ENCODE measurements at regions not wholly inside any gene's neighbourhood (a gene's known extent, or its start where the extent isn't known, plus 50 kb on each side); places are given as distances from the start of the nearest gene placed in this dataset.

- H3K27me3 ChIP-seq (ENCODE audit: insufficient read depth, poor library complexity, severe bottlenecking): no peaks in the 10 kb centered on the region
- no peak overlapping the region for H3K27ac ChIP-seq (replicated peaks)
- no peak for DNase-seq (ENCODE audit: low read depth in 1 of 2, low spot score in 1 of 2)
- TF ChIP-seq POLR2AphosphoS5 (IDR thresholded peaks at IDR 0.05; ENCODE audit: low read depth): no peak
- no peak for TF ChIP-seq REST (IDR thresholded peaks at IDR 0.05; ENCODE audit: insufficient replicate concordance, low read depth)
- no peak for TF ChIP-seq GABPA (IDR thresholded peaks at IDR 0.05; ENCODE audit: low read depth)
- TF ChIP-seq, protein P1, sequence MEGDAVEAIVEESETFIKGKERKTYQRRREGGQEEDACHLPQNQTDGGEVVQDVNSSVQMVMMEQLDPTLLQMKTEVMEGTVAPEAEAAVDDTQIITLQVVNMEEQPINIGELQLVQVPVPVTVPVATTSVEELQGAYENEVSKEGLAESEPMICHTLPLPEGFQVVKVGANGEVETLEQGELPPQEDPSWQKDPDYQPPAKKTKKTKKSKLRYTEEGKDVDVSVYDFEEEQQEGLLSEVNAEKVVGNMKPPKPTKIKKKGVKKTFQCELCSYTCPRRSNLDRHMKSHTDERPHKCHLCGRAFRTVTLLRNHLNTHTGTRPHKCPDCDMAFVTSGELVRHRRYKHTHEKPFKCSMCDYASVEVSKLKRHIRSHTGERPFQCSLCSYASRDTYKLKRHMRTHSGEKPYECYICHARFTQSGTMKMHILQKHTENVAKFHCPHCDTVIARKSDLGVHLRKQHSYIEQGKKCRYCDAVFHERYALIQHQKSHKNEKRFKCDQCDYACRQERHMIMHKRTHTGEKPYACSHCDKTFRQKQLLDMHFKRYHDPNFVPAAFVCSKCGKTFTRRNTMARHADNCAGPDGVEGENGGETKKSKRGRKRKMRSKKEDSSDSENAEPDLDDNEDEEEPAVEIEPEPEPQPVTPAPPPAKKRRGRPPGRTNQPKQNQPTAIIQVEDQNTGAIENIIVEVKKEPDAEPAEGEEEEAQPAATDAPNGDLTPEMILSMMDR (IDR thresholded peaks at IDR 0.05; ENCODE audit: insufficient read depth, low read length): no peak
- TF ChIP-seq SPI1 (IDR thresholded peaks at IDR 0.05; ENCODE audit: borderline replicate concordance, low read depth): no peak
- no peak overlapping the region for H3K4me3 ChIP-seq (replicated peaks; ENCODE audit: insufficient read depth, low read length)
Observed at GRCh38 chr3:59580499-59580898, 530.7 kb upstream of the CFAP20DC start.

DNA sequence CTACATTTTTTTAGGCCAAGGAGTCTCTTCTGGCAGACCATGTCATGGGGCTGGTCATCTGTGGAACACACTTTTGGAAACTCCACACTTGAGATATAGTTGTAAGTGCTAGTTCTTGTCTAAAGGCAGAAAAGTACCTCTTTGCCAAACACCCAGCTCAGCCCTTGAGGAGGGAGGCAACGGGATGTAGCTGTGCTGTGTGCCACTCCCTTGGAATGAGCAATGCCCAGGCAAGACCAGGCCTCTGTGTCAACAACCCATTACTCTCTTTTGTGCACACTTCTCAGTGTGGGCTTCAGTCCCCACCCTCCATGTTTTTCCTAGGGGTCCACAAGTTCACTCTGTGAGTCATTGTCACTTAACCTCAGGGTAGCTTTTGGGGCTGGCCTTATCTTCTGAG lies 528.3 kb upstream of the CFAP20DC start:
- DNase-seq (ENCODE audit: low read depth in 1 of 2, low spot score in 1 of 2): no peak
- Histone ChIP-seq H3K4me3 (replicated peaks; ENCODE audit: insufficient read depth, low read length) (no peak overlapping the region), H3K27me3 (ENCODE audit: insufficient read depth, poor library complexity, severe bottlenecking) (no peaks in the 10 kb centered on the region), H3K27ac (replicated peaks) (no peak overlapping the region)
- TF ChIP-seq POLR2AphosphoS5 (IDR thresholded peaks at IDR 0.05; ENCODE audit: low read depth): no peak
- TF ChIP-seq REST (IDR thresholded peaks at IDR 0.05; ENCODE audit: insufficient replicate concordance, low read depth): no peak
- no peak for TF ChIP-seq GABPA (IDR thresholded peaks at IDR 0.05; ENCODE audit: low read depth)
- TF ChIP-seq SPI1 (IDR thresholded peaks at IDR 0.05; ENCODE audit: borderline replicate concordance, low read depth): no peak
- TF ChIP-seq, protein P1 (IDR thresholded peaks at IDR 0.05; ENCODE audit: insufficient read depth, low read length): no peak

DNA sequence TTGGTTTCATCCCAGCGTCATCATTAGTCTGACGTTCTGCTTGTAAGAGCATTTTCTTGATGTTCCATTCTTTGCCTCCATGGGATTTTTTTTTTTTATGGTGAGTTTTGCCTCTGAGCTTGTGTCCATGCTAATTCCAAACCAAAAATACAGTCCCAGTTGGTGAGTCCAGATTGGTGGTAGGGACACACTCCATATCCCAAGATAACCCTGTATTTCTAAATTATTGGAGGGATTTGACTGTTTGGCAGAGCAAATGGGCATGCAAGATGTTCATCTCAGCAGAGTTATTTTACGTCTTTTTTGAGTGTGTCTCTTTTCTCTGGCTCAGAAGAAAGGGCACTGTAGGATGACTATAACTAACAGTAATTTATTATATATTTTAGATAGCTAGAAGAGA lies 526.8 kb upstream of the CFAP20DC start:
- Histone ChIP-seq H3K4me3 (replicated peaks; ENCODE audit: insufficient read depth, low read length) (no peak overlapping the region), H3K27ac (replicated peaks) (no peak overlapping the region), H3K27me3 (ENCODE audit: insufficient read depth, poor library complexity, severe bottlenecking) (no peaks in the 10 kb centered on the region)
- no peak for TF ChIP-seq POLR2AphosphoS5 (IDR thresholded peaks at IDR 0.05; ENCODE audit: low read depth)
- TF ChIP-seq GABPA (IDR thresholded peaks at IDR 0.05; ENCODE audit: low read depth): no peak
- TF ChIP-seq, protein P1 (IDR thresholded peaks at IDR 0.05; ENCODE audit: insufficient read depth, low read length): no peak
- TF ChIP-seq SPI1 (IDR thresholded peaks at IDR 0.05; ENCODE audit: borderline replicate concordance, low read depth): no peak
- TF ChIP-seq REST (IDR thresholded peaks at IDR 0.05; ENCODE audit: insufficient replicate concordance, low read depth): no peak
- no peak for DNase-seq (ENCODE audit: low read depth in 1 of 2, low spot score in 1 of 2)

Data from HL-60 (cell line).